M059J (cell line): ENCODE measurements at regions not wholly inside any gene's neighbourhood (a gene's known extent, or its start where the extent isn't known, plus 50 kb on each side); places are given as distances from the start of the nearest gene placed in this dataset.
"Not testable (repeated sequence)": the region's sequence is repeated elsewhere in the genome, so short reads cannot be mapped to it uniquely, and the experiment has no call there.

Experiments used
- DNase-seq: peaks from one replicate; pipeline ENCODE4 v3.0.0-alpha.2; 2012; ENCODE audit warnings: low read depth

DNA sequence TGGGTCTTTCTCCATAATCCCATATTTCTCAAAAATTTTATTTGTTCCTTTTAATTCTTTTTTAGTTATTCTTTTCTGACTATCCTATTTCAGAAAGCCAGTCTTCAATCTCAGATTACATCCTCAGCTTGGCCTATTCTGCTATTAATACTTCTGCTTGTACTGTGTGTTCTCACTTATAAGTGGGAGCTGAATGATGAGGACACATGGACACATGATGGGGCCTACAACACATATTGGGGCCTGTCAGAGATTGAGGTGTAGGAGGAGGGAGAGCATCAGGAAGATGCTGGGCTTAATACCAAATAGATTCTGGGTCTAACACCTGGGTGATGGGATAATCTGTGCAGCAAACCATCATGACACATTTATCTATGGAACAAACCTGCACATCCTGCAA, 82.3 kb downstream of the MAGEE1 start:
- DNase-seq = no peak

DNA sequence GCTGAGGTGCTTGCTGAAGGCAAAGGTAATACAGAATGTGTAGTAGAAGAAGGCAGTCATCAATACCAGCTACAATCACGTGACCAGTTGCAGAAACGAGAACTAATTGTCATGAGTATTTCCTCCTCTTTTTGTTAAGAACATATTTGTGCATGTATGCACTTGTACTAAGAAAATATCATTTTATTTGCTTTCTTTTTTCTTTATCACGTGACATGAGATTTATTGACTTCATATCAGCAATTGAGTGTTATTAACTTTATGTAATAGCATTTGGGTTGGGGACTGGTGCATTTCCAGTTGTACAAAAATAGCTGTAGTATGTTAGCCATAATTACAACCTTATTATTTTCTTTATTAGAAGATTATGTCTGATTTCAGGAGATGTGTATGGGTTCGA, 90.0 kb downstream of the MAGEE1 start:
- no peak for DNase-seq

DNA sequence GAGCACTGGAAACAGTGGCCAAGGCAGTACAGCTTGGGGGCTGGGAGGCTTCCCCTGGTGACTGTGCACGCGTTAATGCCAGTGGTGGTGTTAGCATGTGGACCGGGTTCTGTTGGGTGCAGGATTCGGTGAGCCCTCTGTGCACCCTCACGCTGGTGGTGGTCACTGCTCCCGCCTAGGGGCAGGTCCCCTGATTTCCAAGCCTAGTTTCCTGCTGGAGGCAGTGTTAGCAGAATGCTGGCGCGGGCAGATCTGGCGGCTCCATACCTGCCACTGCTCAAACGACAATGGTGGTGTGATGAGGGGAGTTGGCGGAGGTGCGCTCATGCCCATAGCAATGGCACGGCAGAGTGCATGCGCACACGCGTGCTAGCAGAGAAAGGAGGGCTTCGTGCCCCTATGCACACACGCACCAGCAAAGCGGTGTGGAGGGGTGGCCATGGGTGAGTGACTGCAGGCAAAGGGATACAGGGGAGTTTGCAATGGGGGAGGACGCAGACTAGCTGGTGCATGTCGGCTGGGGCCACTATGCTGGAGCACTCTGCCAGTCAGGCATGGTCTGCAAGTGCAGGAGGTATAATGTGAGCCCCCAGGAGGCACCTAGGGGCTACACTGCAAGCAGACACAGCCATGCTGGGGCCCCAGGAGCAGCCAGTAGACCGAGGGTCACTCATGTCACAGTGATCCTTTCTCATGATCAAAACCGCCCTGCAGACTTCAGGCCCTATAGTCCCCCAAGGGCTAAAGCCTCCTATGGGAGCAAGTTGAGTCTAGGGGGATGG, 93.0 kb downstream of the MAGEE1 start:
- DNase-seq = no peak

- not testable (repeated sequence) for DNase-seq
Observed at GRCh38 chrX:76535675-76536074, 108.2 kb downstream of the MAGEE1 start.

DNA sequence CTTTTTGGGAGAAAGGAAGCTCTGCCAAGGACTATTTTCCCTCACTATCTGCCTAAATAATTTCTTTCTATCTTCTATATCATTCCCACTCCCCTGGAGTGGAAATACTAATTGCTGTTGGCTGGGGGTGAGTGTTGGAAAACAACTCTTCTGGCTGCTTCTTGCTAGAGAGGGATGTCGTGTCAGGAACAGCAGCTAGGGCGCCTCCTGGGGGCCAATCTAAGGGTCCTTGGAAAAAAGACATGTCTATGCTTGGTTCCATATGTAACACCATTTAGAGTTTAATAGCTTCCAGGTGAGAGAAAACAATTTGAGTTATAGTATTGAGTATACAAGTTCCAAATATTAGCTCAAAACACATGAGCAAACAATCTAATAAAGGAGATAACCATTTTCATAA, 111.3 kb downstream of the MAGEE1 start:
- no peak for DNase-seq

DNA sequence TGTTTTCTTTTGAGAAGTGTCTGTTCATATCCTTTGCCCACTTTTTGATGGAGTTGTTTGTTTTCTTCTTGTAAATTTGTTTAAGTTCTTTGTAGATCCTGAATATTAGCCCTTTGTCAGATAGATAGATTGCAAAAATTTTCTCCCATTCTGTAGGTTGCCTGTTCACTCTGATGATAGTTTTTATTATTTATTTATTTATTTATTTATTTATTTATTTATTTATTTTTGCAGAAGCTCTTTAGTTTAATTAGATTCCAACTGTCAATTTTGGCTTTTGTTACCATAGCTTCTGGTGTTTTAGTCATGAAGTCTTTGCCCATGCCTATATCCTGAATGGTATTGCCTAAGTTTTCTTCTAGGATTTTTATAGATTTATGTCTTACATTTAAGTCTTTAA, 115.9 kb downstream of the MAGEE1 start:
- not testable (repeated sequence) for DNase-seq

GRCh38 chrX:76550016-76550415, 122.5 kb downstream of the MAGEE1 start:
- no peak for DNase-seq

DNA sequence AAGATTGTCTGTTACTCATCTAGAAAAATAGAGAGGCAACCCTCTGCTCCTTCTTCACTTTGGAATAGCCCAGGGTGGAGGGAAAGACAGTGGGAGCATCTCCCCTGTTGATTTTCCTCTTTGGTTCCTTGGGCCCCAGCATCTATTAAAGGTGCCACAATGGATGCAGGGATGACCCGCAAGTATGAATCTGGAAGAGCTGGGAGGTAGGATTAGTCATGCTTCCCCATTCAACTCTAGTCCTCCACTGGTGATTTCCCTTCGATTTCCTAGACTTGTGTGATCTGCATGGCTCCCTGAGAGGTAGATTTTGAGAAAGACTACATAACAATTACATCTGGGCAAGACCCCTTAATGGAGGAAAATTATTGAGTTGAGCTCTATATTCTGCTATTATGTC, 127.8 kb downstream of the MAGEE1 start:
- no peak for DNase-seq

GRCh38 chrX:76555816-76556215, 128.3 kb downstream of the MAGEE1 start:
- peak; percentile 7 for DNase-seq

DNA sequence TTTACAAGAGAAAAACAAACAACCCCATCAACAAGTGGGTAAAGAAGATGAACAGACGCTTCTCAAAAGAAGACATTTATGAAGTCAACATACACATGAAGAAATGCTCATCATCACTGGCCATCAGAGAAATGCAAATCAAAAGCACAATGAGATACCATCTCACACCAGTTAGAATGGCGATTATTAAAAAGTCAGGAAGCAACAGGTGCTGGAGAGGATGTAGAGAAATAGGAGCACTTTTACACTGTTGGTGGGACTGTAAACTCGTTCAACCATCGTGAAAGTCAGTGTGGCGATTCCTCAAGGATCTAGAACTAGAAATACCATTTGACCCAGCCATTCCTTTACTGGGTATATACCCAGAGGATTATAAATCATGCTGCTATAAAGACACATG, 137.3 kb downstream of the MAGEE1 start:
- not testable (repeated sequence) for DNase-seq

DNA sequence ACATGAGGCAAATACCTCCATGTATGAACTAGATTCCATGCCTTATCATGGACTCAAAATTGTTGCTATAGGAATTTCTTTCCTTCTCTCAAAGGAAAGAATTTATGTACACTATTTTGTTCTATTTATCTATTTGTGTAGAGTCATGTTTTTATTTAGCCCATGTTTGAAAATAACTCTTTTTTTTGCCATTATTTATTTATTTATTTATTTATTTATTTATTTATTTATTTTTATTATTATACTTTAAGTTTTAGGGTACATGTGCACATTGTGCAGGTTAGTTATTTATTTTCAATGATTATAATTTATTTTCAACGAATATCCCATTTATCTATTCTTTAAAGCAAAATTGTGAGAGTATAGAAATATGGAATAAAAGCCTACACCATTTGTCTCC, 177.9 kb downstream of the MAGEE1 start:
- no peak for DNase-seq

DNA sequence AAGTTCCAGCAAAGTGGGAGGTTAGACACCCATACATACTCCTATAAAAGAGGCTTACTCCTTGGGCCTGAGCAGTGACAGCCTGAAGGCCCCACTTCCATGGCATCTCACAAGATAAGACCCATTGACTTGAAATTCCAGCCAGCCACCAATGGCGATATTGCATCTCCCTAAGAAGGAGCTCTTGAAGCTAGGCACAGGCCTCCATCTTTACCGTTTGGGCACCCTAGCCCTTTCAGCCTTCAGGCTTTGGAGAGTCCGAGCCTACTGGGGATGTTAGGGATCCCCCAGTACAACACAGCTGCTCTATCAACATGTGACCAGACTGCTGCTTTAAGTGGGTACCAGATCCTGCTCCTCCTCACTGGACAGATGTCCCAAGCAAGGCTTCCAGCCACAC, 189.5 kb downstream of the MAGEE1 start:
- DNase-seq = no peak

- DNase-seq = no peak
Observed at GRCh38 chrX:76643590-76643989, 216.1 kb downstream of the MAGEE1 start.

GRCh38 chrX:76651369-76651768, 223.9 kb downstream of the MAGEE1 start:
- not testable (repeated sequence) for DNase-seq

- DNase-seq = no peak
Observed at GRCh38 chrX:76657499-76657898, 230.0 kb downstream of the MAGEE1 start.
